BE2C (cell line): ENCODE measurements at regions not wholly inside any gene's neighbourhood (a gene's known extent, or its start where the extent isn't known, plus 50 kb on each side); places are given as distances from the start of the nearest gene placed in this dataset.

ENCODE experiments used
- DNase-seq: peaks from one replicate; pipeline ENCODE4 v3.0.0-alpha.2; 2020
- H3K27me3 ChIP-seq: fragments of 250-450 bp; sonication (Bioruptor Pico); 2 replicates; pipeline ENCODE4 v1.5.1; 2020; ENCODE audit warnings: mild to moderate bottlenecking
- H3K36me3 ChIP-seq: fragments of 250-450 bp; sonication (Bioruptor Pico); 2 replicates; pipeline ENCODE4 v1.5.1; 2020; ENCODE audit warnings: mild to moderate bottlenecking
- H3K4me1 ChIP-seq: fragments of 250-450 bp; sonication (Bioruptor Pico); 2 replicates; pipeline ENCODE4 v1.5.1; 2020
- H3K4me3 ChIP-seq: 2 replicates; pipeline ENCODE4 v1.5.1; 2011; ENCODE audit warnings: low read depth, low read length
- H3K9me3 ChIP-seq: fragments of 250-450 bp; sonication (Bioruptor Pico); 2 replicates; pipeline ENCODE4 v1.5.1; 2020
- TF ChIP-seq, protein P1 (sequence below): IDR thresholded peaks from 2 replicates; pipeline ENCODE4 v1.5.1; 2012; ENCODE audit warnings: mild to moderate bottlenecking, low read depth, low read length

DNA sequence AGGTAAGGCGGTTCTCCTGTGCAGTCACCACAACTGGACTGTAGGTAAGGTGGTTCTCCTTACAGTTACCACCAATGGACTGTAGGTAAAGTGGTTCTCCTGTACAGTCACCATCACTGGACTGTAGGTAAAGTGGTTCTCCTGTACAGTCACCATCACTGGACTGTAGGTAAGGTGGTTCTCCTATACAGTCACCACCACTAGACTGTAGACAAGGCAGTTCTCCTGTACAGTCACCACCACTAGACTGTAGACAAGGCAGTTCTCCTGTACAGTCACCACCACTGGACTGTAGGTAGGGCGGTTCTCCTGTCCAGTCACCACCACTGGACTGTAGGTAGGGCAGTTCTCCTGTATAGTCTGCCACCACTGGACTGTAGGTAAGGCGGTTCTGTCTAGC lies 212.3 kb downstream of the TFAP2A start:
- Histone ChIP-seq H3K36me3 (no peaks in the 10 kb centered on the region), H3K4me1 (no peaks in the 10 kb centered on the region), H3K9me3 (no peaks in the 10 kb centered on the region), H3K4me3 (no peak overlapping the region), H3K27me3 (no peaks in the 10 kb centered on the region)
- DNase-seq = no peak
- TF ChIP-seq, protein P1, sequence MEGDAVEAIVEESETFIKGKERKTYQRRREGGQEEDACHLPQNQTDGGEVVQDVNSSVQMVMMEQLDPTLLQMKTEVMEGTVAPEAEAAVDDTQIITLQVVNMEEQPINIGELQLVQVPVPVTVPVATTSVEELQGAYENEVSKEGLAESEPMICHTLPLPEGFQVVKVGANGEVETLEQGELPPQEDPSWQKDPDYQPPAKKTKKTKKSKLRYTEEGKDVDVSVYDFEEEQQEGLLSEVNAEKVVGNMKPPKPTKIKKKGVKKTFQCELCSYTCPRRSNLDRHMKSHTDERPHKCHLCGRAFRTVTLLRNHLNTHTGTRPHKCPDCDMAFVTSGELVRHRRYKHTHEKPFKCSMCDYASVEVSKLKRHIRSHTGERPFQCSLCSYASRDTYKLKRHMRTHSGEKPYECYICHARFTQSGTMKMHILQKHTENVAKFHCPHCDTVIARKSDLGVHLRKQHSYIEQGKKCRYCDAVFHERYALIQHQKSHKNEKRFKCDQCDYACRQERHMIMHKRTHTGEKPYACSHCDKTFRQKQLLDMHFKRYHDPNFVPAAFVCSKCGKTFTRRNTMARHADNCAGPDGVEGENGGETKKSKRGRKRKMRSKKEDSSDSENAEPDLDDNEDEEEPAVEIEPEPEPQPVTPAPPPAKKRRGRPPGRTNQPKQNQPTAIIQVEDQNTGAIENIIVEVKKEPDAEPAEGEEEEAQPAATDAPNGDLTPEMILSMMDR = no peak

DNA sequence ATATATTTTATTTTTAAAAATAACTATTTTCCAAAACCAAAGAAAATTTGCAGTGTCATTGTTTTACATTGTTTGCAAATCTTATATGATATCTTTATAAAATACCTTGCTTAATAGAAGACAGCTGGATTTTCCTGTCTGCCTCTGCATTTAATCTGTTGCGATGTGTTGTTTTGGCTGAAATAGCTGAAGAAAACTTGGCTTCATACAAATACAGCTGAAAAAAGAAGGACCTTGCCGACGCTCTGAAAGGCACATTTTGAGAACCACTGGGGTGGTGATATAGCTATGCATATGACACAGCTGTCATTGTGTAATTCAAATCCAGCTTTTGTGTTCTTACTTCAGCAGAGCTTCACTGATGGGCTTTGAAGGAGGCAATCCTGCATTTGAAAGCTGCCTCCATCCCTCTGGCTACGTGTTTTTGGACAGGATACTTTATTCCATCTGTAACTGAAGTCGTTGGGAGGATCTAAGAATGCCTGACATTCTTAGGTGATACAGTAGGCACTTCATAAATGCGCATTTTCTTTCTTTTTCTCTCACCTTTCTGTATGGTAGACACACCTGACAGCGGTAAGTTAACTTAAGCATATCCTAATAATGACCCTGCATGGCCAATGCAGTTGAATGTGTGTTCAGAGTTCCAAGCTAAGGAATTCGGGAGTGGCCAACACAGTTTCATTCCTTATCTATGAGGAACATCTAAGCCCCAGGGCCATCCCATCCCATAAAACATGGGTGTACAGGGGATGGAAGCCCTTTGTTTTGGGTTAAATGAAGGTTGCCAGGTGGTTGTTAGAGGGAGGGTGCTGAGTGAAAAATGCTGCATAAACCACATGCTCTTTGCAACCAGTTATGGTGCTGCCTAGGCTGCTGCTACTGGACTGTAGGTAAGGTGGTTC lies 213.0 kb downstream of the TFAP2A start:
- no peaks in the 10 kb centered on the region for H3K36me3 ChIP-seq
- no peak for DNase-seq
- no peak overlapping the region for H3K4me3 ChIP-seq
- TF ChIP-seq, protein P1 = no peak
- H3K9me3 ChIP-seq = no peaks in the 10 kb centered on the region
- no peaks in the 10 kb centered on the region for H3K4me1 ChIP-seq
- H3K27me3 ChIP-seq = no peaks in the 10 kb centered on the region

DNA sequence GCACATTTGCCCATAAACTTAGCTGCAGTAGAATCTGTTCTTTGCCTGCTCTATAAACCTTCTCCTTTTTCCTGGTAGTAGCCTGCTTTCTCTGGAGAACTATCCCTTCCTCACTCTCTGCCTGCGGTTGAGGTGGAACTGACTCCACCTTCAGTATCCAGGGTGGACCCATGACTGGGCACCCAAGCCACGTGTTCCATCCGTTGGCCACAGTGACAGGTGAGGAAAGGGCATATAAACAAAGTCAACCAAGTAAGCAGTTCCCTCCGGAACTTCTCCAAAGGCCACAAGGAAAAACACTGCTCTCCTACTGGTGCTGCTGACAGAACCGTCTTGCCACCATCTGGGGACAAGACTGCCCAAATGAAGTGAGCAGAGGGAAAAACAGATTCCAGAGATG lies 218.8 kb downstream of the TFAP2A start:
- Histone ChIP-seq H3K36me3 (no peaks in the 10 kb centered on the region), H3K27me3 (no peaks in the 10 kb centered on the region), H3K9me3 (no peaks in the 10 kb centered on the region), H3K4me1 (no peaks in the 10 kb centered on the region), H3K4me3 (no peak overlapping the region)
- TF ChIP-seq, protein P1 = no peak
- no peak for DNase-seq

DNA sequence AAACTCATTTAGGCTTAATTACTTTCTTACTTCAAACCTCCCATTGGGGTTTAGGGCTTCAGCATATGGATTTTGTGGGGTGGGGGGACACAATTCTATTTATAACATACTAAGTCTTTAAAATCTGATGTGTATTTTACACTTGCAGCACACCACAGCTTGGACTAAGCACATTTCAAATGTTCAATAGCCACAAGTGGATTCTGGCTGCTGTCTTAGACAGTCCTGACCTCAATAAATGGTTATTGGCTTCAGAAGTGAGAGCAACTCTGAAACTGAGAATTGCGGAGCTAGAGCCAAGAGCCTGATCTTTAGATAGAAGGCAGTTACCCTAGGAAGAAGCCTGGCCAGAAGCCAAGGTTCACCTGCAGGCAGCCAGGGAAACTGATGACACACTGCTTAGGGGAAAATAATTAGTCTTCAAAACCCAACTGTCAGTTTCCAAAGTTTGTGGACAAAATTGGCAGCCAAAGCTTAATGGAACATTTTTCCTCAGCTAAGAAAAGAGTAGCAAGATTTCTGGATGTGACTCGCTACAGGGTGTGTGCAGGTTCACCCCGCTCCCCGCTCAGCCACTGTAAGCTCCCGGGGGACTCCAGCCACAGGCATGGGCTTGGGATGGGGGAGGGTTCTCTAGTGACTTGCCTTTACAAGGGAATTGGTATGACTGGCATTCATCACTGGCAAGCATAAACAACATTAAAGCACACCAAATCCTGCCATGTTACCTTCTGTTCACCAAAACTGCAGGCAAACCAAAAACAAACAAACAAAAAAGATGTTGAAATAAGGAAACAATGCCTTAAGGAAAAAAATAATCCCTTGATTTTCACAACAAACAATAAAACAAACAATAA lies 219.8 kb downstream of the TFAP2A start:
- Histone ChIP-seq H3K4me3 (no peak overlapping the region), H3K27me3 (no peaks in the 10 kb centered on the region), H3K9me3 (no peaks in the 10 kb centered on the region), H3K36me3 (no peaks in the 10 kb centered on the region), H3K4me1 (no peaks in the 10 kb centered on the region)
- no peak for DNase-seq
- TF ChIP-seq, protein P1 = no peak

DNA sequence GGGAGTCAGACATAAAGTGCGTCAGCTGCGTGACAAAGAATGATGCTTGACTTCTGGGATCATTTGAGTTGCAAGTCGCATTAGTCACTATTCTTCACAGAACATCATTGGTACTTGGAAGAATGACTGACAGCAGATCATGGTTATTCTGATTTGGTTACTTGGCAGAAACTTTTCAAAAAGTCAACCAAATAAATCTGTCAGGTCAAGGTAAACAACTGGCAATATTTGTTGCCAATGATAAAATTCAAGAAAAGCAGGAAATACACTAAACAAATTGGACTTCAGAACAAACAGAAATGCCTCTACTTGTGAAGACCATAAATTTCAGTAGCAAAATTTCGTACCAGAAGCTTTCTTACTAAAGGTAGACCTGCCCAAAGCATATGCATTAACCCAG lies 221.6 kb downstream of the TFAP2A start:
- no peak for DNase-seq
- TF ChIP-seq, protein P1 = no peak
- Histone ChIP-seq H3K27me3 (no peaks in the 10 kb centered on the region), H3K4me1 (no peaks in the 10 kb centered on the region), H3K9me3 (no peaks in the 10 kb centered on the region), H3K4me3 (no peak overlapping the region), H3K36me3 (no peaks in the 10 kb centered on the region)
